ENCODE measurements at regions not wholly inside any gene's neighbourhood (a gene's known extent, or its start where the extent isn't known, plus 50 kb on each side); places are given as distances from the start of the nearest gene placed in this dataset.

DNA sequence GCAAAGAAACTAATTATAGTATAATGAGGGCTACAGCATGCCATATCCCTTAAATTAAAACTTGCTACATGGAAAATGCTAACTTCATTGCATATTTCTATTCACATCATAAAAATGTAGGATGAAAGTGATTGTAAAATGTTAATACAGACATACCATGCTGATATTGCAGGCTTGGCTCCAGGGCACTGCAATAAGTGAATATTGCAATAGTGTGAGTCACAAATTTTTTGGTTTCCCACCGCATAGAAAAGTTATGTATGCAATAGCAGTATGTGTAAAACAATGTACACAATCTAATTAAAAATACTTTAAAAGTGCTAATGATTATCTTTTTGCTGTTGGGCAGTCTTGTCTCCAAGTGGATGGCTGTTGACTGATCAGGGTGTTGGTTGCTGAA, 162.1 kb downstream of the CD8B2 start:
- no peak for TF ChIP-seq POLR2A (IDR thresholded peaks at IDR 0.05)
- TF ChIP-seq, protein P1, sequence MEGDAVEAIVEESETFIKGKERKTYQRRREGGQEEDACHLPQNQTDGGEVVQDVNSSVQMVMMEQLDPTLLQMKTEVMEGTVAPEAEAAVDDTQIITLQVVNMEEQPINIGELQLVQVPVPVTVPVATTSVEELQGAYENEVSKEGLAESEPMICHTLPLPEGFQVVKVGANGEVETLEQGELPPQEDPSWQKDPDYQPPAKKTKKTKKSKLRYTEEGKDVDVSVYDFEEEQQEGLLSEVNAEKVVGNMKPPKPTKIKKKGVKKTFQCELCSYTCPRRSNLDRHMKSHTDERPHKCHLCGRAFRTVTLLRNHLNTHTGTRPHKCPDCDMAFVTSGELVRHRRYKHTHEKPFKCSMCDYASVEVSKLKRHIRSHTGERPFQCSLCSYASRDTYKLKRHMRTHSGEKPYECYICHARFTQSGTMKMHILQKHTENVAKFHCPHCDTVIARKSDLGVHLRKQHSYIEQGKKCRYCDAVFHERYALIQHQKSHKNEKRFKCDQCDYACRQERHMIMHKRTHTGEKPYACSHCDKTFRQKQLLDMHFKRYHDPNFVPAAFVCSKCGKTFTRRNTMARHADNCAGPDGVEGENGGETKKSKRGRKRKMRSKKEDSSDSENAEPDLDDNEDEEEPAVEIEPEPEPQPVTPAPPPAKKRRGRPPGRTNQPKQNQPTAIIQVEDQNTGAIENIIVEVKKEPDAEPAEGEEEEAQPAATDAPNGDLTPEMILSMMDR (IDR thresholded peaks at IDR 0.05) = no peak

All from lower leg skin (tissue), 3 donors.